ENCODE measurements at regions not wholly inside any gene's neighbourhood (a gene's known extent, or its start where the extent isn't known, plus 50 kb on each side); places are given as distances from the start of the nearest gene placed in this dataset.

DNA sequence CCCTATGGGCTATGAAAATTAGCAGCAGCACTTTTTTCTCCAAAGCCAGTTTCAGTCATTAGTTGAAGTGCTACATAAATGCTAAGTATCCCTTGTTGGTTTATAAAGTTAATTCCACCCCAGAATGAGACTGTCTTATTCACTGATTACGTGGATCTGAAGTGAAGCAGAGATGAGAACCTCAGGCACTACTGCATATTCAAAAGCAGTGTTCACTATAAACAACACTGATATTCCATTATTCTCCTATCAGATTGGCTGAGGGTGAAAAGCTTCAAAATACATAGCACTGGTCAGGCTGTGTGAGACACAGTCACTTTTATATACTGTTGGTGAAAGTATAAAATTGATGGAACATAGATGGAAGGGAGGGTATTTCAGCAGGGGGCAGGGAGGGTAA is 395.7 kb upstream of the RARB start:
- Histone ChIP-seq H3K79me2 (ENCODE audit: control insufficient read depth, insufficient read depth, low read length) (no peaks in the 10 kb centered on the region), H3K4me1 (replicated peaks in 1 of 2; ENCODE audit: control insufficient read depth in 2 of 2, insufficient read depth in 2 of 2, low read length in 2 of 2) (no peaks in the 10 kb centered on the region), H3K4me2 (ENCODE audit: insufficient read depth, low read length) (no peak overlapping the region), H3K4me3 (no peak overlapping the region), H3K27ac (ENCODE audit: extremely low read depth, low read depth, low read length) (no peak overlapping the region), H3K9ac (ENCODE audit: insufficient read depth in 1 of 2, low read depth in 2 of 2, low read length in 2 of 2) (no peak overlapping the region), H3K9me3 (replicated peaks; ENCODE audit: control insufficient read depth, insufficient read depth, low read depth, low read length) (peaks cover 4% of the 10 kb centered on the region; the same call in 1 of the 2 replicates), H3K36me3 (ENCODE audit: control insufficient read depth, insufficient read depth, low read length) (no peaks in the 10 kb centered on the region), H3K9me1 (ENCODE audit: control insufficient read depth, insufficient read depth, low read length) (no peaks in the 10 kb centered on the region), H4K20me1 (replicated peaks; ENCODE audit: control insufficient read depth, insufficient read depth, low read length) (no peaks in the 10 kb centered on the region), H3K27me3 (ENCODE audit: control insufficient read depth in 2 of 2, insufficient read depth in 2 of 2, low read length in 2 of 2) (no peaks in the 10 kb centered on the region), H2AFZ (ENCODE audit: low read depth, low read length) (no peak overlapping the region)
- in situ Hi-C loops (cut with MboI) (no loop called here), intact Hi-C loops (cut with micrococcal nuclease) (no loop called here)
- no peak for ATAC-seq
- POLR2A ChIA-PET = interaction anchor here (0.7 kb wide), 1 partner anchor 499 kb away, joined by 3 read pairs; no protein-coding TSS in a partner anchor
- CTCF ChIA-PET (ENCODE audit: low intra/inter-chr PET ratio) = no interaction called here
- no peak for FAIRE-seq
- TF ChIP-seq, protein P1, sequence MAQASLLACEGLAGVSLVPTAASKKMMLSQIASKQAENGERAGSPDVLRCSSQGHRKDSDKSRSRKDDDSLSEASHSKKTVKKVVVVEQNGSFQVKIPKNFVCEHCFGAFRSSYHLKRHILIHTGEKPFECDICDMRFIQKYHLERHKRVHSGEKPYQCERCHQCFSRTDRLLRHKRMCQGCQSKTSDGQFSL (CRISPR knock-in tag; IDR thresholded peaks at IDR 0.05) = no peak
- TF ChIP-seq, protein P1 (tag; IDR thresholded peaks at IDR 0.05) = no peak
- TF ChIP-seq FOXJ2 (tag; IDR thresholded peaks at IDR 0.05) (no peak), U2AF1 (optimal IDR thresholded peaks at IDR 0.05; ENCODE audit: low read depth, low read length) (no peak), SMAD1 (IDR thresholded peaks at IDR 0.05; ENCODE audit: low read depth, low read length, partially characterized antibody) (no peak), CAMTA2 (CRISPR knock-in tag; conservative IDR thresholded peaks at IDR 0.05) (no peak), PTTG1 (tag; IDR thresholded peaks at IDR 0.05; ENCODE audit: low read depth) (no peak)
- TF ChIP-seq, protein P2, sequence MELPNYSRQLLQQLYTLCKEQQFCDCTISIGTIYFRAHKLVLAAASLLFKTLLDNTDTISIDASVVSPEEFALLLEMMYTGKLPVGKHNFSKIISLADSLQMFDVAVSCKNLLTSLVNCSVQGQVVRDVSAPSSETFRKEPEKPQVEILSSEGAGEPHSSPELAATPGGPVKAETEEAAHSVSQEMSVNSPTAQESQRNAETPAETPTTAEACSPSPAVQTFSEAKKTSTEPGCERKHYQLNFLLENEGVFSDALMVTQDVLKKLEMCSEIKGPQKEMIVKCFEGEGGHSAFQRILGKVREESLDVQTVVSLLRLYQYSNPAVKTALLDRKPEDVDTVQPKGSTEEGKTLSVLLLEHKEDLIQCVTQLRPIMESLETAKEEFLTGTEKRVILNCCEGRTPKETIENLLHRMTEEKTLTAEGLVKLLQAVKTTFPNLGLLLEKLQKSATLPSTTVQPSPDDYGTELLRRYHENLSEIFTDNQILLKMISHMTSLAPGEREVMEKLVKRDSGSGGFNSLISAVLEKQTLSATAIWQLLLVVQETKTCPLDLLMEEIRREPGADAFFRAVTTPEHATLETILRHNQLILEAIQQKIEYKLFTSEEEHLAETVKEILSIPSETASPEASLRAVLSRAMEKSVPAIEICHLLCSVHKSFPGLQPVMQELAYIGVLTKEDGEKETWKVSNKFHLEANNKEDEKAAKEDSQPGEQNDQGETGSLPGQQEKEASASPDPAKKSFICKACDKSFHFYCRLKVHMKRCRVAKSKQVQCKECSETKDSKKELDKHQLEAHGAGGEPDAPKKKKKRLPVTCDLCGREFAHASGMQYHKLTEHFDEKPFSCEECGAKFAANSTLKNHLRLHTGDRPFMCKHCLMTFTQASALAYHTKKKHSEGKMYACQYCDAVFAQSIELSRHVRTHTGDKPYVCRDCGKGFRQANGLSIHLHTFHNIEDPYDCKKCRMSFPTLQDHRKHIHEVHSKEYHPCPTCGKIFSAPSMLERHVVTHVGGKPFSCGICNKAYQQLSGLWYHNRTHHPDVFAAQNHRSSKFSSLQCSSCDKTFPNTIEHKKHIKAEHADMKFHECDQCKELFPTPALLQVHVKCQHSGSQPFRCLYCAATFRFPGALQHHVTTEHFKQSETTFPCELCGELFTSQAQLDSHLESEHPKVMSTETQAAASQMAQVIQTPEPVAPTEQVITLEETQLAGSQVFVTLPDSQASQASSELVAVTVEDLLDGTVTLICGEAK (IDR thresholded peaks at IDR 0.05) = no peak
- TF ChIP-seq, protein P2 (CRISPR knock-in tag; IDR thresholded peaks at IDR 0.05) = no peak
- TF ChIP-seq, protein P3, sequence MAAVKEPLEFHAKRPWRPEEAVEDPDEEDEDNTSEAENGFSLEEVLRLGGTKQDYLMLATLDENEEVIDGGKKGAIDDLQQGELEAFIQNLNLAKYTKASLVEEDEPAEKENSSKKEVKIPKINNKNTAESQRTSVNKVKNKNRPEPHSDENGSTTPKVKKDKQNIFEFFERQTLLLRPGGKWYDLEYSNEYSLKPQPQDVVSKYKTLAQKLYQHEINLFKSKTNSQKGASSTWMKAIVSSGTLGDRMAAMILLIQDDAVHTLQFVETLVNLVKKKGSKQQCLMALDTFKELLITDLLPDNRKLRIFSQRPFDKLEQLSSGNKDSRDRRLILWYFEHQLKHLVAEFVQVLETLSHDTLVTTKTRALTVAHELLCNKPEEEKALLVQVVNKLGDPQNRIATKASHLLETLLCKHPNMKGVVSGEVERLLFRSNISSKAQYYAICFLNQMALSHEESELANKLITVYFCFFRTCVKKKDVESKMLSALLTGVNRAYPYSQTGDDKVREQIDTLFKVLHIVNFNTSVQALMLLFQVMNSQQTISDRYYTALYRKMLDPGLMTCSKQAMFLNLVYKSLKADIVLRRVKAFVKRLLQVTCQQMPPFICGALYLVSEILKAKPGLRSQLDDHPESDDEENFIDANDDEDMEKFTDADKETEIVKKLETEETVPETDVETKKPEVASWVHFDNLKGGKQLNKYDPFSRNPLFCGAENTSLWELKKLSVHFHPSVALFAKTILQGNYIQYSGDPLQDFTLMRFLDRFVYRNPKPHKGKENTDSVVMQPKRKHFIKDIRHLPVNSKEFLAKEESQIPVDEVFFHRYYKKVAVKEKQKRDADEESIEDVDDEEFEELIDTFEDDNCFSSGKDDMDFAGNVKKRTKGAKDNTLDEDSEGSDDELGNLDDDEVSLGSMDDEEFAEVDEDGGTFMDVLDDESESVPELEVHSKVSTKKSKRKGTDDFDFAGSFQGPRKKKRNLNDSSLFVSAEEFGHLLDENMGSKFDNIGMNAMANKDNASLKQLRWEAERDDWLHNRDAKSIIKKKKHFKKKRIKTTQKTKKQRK (IDR thresholded peaks at IDR 0.05; ENCODE audit: borderline replicate concordance, low read depth, low read length) = no peak
- BruUV-seq (replicated peaks) = no TSS peak
- DNase-seq (ENCODE audit: extremely low read depth in 1 of 4, low spot score in 3 of 4) = no peak
- WGBS (ENCODE audit: insufficient coverage, low coverage, missing lambda C conversion rate) = 0% methylated on average over 1 of the region's 1 CpG

Data from K562 (cell line).